ENCODE measurements at regions not wholly inside any gene's neighbourhood (a gene's known extent, or its start where the extent isn't known, plus 50 kb on each side); places are given as distances from the start of the nearest gene placed in this dataset.

GRCh38 chr12:39697108-39697507 lies 77.5 kb upstream of the ABCD2 start:
- Histone ChIP-seq H3K27ac (ENCODE audit: insufficient read depth, low read length) (no peak overlapping the region), H3K4me3 (ENCODE audit: insufficient read depth, low read depth, low read length) (no peak overlapping the region), H2BK15ac (ENCODE audit: low read depth, low read length) (no peak overlapping the region), H3K23ac (ENCODE audit: low read depth, low read length) (no peak overlapping the region), H2AK9ac (replicated peaks; ENCODE audit: low read depth, low read length, poor library complexity) (no peak overlapping the region), H3K18ac (ENCODE audit: low read depth, low read length) (no peak overlapping the region), H3K36me3 (ENCODE audit: control insufficient read depth, insufficient read depth, low read length) (no peaks in the 10 kb centered on the region), H3K9ac (ENCODE audit: low read depth, low read length) (no peak overlapping the region), H3K9me3 (ENCODE audit: control insufficient read depth, insufficient read depth, low read length) (peaks cover 9% of the 10 kb centered on the region), H4K91ac (ENCODE audit: insufficient read depth, low read depth, low read length) (no peak overlapping the region), H3K4me2 (ENCODE audit: low read depth, low read length) (no peak overlapping the region), H3K4ac (ENCODE audit: low read depth, low read length) (no peak overlapping the region), H4K5ac (ENCODE audit: low read depth, low read length) (no peak overlapping the region), H4K8ac (ENCODE audit: low read depth in 2 of 2, low read length in 2 of 2) (no peak overlapping the region), H3K79me1 (ENCODE audit: low read depth in 1 of 2, low read length in 2 of 2) (no peaks in the 10 kb centered on the region), H3K56ac (ENCODE audit: extremely low read depth, insufficient read depth, low read length) (no peak overlapping the region), H2BK5ac (ENCODE audit: low read depth, low read length, poor library complexity, severe bottlenecking) (no peak overlapping the region), H4K20me1 (ENCODE audit: insufficient read depth, low read length) (no peaks in the 10 kb centered on the region), H2BK120ac (ENCODE audit: low read depth, low read length) (no peak overlapping the region), H2BK20ac (ENCODE audit: low read depth, low read length) (no peak overlapping the region), H3K9me1 (ENCODE audit: insufficient read depth, low read length) (no peaks in the 10 kb centered on the region), H2AK5ac (ENCODE audit: low read depth, low read length) (no peak overlapping the region), H3K14ac (replicated peaks; ENCODE audit: low read depth, low read length) (no peak overlapping the region), H2AFZ (replicated peaks; ENCODE audit: low read length, poor library complexity) (no peak overlapping the region), H3K27me3 (ENCODE audit: control insufficient read depth, insufficient read depth, low read length) (no peaks in the 10 kb centered on the region), H3K4me1 (ENCODE audit: control insufficient read depth, insufficient read depth, low read length) (no peaks in the 10 kb centered on the region)
- in situ Hi-C loops (cut with MboI; ENCODE audit: low sequenced_read_pairs), result no loop called here
- no TSS peak for BruUV-seq (replicated peaks)
- TF ChIP-seq FOS (IDR thresholded peaks at IDR 0.05; ENCODE audit: low read depth, low read length), result no peak
- no peak for TF ChIP-seq RFX5 (IDR thresholded peaks at IDR 0.05; ENCODE audit: low read depth, low read length)
- no peak for TF ChIP-seq USF2 (IDR thresholded peaks at IDR 0.05; ENCODE audit: low read depth, low read length)
- no peak for TF ChIP-seq POLR2A (IDR thresholded peaks at IDR 0.05; ENCODE audit: low read depth, low read length)
- TF ChIP-seq SMC3 (IDR thresholded peaks at IDR 0.05; ENCODE audit: low read depth, low read length), result no peak
- no peak for TF ChIP-seq BHLHE40 (IDR thresholded peaks at IDR 0.05; ENCODE audit: low read depth, low read length)
- TF ChIP-seq MAZ (IDR thresholded peaks at IDR 0.05; ENCODE audit: borderline replicate concordance, low read depth, low read length), result no peak
- no peak for TF ChIP-seq CEBPB (IDR thresholded peaks at IDR 0.05; ENCODE audit: low read depth, low read length)
- no peak for TF ChIP-seq NFE2L2 (IDR thresholded peaks at IDR 0.05; ENCODE audit: low read depth, low read length)
- TF ChIP-seq MAFK (IDR thresholded peaks at IDR 0.05; ENCODE audit: low read depth, low read length), result no peak
- no peak for TF ChIP-seq RAD21 (IDR thresholded peaks at IDR 0.05; ENCODE audit: low read length)
- no peak for TF ChIP-seq CHD1 (IDR thresholded peaks at IDR 0.05; ENCODE audit: low read depth, low read length)
- no peak for TF ChIP-seq MXI1 (IDR thresholded peaks at IDR 0.05; ENCODE audit: borderline replicate concordance, low read depth, low read length)
- TF ChIP-seq ELK1 (IDR thresholded peaks at IDR 0.05; ENCODE audit: borderline replicate concordance, low read depth, low read length), result no peak
- intact Hi-C loops (cut with micrococcal nuclease), result no loop called here
- no peak for ATAC-seq (ENCODE audit: low read depth)
- WGBS, 2 experiments (ENCODE audit: extremely low coverage in 2 of 2, insufficient read length in 1 of 2), result no CpG with 5 or more reads among the region's 4 CpGs
- dilution Hi-C loops (cut with HindIII; ENCODE audit: low sequenced_read_pairs, unreplicated experiment), result no loop called here
- ChIA-PET CTCF (no interaction called here), POLR2A (ENCODE audit: unreplicated experiment) (no interaction called here)
- DNase-seq, result no peak

Data from IMR-90 (cell line).